RWPE1 (cell line): ENCODE measurements at regions not wholly inside any gene's neighbourhood (a gene's known extent, or its start where the extent isn't known, plus 50 kb on each side); places are given as distances from the start of the nearest gene placed in this dataset.

Experiments
- CTCF ChIA-PET: fragments of 350-600 bp; sonication (Branson Sonifier 250); formaldehyde crosslinking; extraction: SDS; loops from one replicate; lab custom pipeline; 2021; lab: Yijun Ruan, JAX
- POLR2A ChIA-PET: fragments of 400-600 bp; formaldehyde crosslinking; extraction: SDS; loops from one replicate; lab custom pipeline; 2020; ENCODE audit warnings: antibody characterized with exemption; ENCODE audit not compliant: low non-redundant PET; lab: Yijun Ruan, JAX
- DNase-seq: peaks from one replicate; pipeline ENCODE4 v3.0.0; 2012; ENCODE audit warnings: low spot score
- H3K27ac ChIP-seq: fragments of 450-650 bp; 2 replicates; pipeline ENCODE4 v1.5.1; 2017
- CTCF ChIP-seq: fragments of 450-650 bp; conservative IDR thresholded peaks from 2 replicates; pipeline ENCODE4 v1.5.1; 2017; ENCODE audit warnings: low read depth, mild to moderate bottlenecking

DNA sequence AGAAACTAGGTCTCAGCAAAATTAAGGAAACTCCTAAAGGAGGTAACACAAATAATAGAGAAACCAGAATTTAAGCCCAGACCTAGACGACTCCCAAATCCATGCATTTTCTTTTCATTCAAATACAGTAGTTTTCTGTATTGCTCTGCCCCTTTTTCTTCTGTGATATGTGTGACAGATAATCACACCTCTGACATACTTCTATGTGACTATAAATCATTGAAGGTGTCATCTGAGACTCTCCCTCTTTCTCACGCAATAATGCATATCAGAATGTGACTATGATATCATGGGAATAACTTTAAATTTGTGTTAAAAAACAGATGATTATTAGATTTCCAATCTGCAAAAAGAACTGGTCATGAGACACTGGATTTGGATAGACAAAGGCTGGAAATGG lies 143.0 kb upstream of the ELAC2 start:
- TF ChIP-seq CTCF: no peak
- no peak for DNase-seq
- no peak overlapping the region for H3K27ac ChIP-seq
- ChIA-PET CTCF (no interaction called here), POLR2A (no interaction called here)

GRCh38 chr17:13160296-13160695 lies 142.5 kb upstream of the ELAC2 start:
- no peak for TF ChIP-seq CTCF
- no peak for DNase-seq
- H3K27ac ChIP-seq: no peak overlapping the region
- ChIA-PET CTCF (no interaction called here), POLR2A (no interaction called here)

GRCh38 chr17:13158494-13159240 lies 140.8 kb upstream of the ELAC2 start:
- DNase-seq: no peak
- no peak for TF ChIP-seq CTCF
- POLR2A ChIA-PET: no interaction called here
- CTCF ChIA-PET: no interaction called here
- no peak overlapping the region for H3K27ac ChIP-seq

DNA sequence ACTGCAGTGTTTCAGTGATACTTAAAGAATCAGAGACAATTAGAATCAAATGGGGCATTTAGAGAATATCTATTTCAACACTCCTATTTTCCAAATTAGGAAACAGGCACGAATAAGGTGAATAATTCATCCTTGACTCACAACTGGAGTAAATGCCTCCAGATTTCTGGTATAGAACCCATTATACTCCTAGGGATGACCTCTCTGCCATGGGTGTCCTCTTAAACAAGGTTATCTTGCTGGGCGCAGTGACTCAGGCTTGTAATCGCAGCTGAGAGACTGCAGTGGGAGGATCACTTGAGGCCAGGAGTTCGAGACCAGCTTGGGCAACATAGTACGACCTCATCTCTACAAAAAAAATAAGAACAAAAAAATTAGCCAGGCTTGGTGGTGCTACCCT lies 139.8 kb upstream of the ELAC2 start:
- no peak overlapping the region for H3K27ac ChIP-seq
- POLR2A ChIA-PET: no interaction called here
- no peak for TF ChIP-seq CTCF
- no peak for DNase-seq
- CTCF ChIA-PET: no interaction called here

- ChIA-PET CTCF (no interaction called here), POLR2A (no interaction called here)
- no peak overlapping the region for H3K27ac ChIP-seq
- TF ChIP-seq CTCF: no peak
- DNase-seq: no peak
These were observed 137.1 kb upstream of the ELAC2 start for GRCh38 chr17:13154930-13155329.

DNA sequence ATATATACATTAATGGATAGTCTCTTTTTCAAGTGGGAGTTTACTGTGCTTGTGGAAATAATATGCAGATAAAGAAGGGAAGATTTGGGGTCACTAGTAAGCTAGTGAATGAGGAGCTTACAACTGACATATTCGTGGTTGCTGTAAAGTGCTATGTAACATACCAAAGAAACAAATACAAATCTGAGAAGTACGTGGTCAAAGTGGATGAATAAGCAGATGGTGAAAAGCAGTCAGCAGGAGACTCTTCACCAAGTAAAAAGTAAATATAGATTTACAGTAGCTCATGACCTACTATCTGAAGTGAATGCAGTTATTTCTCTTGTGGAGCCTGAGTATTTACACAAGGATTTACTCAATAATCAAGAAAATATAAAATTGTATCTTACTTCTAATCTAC lies 136.6 kb upstream of the ELAC2 start:
- ChIA-PET POLR2A (no interaction called here), CTCF (interaction anchor here (0.6 kb wide), 1 partner anchor 17 kb away, joined by 3 read pairs; no protein-coding TSS in a partner anchor)
- no peak for DNase-seq
- no peak overlapping the region for H3K27ac ChIP-seq
- TF ChIP-seq CTCF: no peak
